ENCODE measurements at regions not wholly inside any gene's neighbourhood (a gene's known extent, or its start where the extent isn't known, plus 50 kb on each side); places are given as distances from the start of the nearest gene placed in this dataset.

- no peak for TF ChIP-seq POLR2A (IDR thresholded peaks at IDR 0.05; ENCODE audit: low read length)
- no peak for TF ChIP-seq GATA1 (IDR thresholded peaks at IDR 0.05; ENCODE audit: low read depth, low read length)
Measured at GRCh38 chr4:124450851-124451250, 261.7 kb downstream of the ANKRD50 start.

Measured in erythroblast (primary cell).